ENCODE measurements at regions not wholly inside any gene's neighbourhood (a gene's known extent, or its start where the extent isn't known, plus 50 kb on each side); places are given as distances from the start of the nearest gene placed in this dataset.

GRCh38 chr13:26998292-26998691 is 173.3 kb downstream of the USP12 start:
- no peak for DNase-seq (ENCODE audit: low read depth)
- no peak overlapping the region for H3K4me3 ChIP-seq (ENCODE audit: control insufficient read depth, low read depth, low read length)
- TF ChIP-seq, protein P1, sequence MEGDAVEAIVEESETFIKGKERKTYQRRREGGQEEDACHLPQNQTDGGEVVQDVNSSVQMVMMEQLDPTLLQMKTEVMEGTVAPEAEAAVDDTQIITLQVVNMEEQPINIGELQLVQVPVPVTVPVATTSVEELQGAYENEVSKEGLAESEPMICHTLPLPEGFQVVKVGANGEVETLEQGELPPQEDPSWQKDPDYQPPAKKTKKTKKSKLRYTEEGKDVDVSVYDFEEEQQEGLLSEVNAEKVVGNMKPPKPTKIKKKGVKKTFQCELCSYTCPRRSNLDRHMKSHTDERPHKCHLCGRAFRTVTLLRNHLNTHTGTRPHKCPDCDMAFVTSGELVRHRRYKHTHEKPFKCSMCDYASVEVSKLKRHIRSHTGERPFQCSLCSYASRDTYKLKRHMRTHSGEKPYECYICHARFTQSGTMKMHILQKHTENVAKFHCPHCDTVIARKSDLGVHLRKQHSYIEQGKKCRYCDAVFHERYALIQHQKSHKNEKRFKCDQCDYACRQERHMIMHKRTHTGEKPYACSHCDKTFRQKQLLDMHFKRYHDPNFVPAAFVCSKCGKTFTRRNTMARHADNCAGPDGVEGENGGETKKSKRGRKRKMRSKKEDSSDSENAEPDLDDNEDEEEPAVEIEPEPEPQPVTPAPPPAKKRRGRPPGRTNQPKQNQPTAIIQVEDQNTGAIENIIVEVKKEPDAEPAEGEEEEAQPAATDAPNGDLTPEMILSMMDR (conservative IDR thresholded peaks at IDR 0.05; ENCODE audit: control insufficient read depth, insufficient read depth, low read depth, low read length) = no peak

DNA sequence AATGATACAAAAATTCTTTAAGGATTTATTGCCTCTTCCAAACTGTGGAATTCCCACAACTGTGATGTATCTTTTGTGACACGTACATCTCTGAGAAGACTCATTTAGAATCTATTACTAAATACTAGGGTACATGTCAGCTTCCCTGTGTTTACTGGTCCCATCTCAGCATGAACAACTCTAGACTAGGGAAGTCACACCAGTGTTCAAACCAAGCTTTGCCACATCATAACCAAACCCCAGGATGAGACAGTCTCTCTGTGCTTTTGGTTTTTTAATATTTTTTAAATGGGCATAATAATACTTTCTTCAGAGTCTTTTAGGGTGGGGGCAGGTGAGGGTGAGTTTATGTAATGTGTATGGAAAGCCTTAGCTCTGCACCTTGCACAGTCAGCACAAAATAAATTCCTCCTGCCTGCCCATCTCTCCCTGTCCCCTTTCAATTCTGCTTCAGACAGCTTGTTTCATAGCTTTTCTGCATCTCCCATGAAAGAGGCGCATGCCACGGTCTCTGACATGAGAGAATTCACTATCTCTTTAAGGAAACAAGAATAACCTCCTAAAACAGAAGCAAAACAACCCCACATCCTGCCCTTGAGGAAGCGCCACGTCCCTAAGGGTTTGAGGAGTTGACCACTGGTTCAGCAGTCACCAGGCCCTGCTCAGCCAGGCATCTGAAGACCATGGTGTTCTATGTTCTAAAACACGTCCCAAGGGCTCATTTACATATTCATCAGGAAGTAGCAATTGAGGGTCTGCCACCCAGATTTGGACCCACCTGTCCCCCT is 174.5 kb downstream of the USP12 start:
- H3K4me3 ChIP-seq (ENCODE audit: control insufficient read depth, low read depth, low read length) = no peak overlapping the region
- DNase-seq (ENCODE audit: low read depth) = no peak
- TF ChIP-seq, protein P1 (conservative IDR thresholded peaks at IDR 0.05; ENCODE audit: control insufficient read depth, insufficient read depth, low read depth, low read length) = no peak

- no peak for DNase-seq (ENCODE audit: low read depth)
- H3K4me3 ChIP-seq (ENCODE audit: control insufficient read depth, low read depth, low read length) = no peak overlapping the region
- TF ChIP-seq, protein P1 (conservative IDR thresholded peaks at IDR 0.05; ENCODE audit: control insufficient read depth, insufficient read depth, low read depth, low read length) = no peak
These were observed 176.5 kb downstream of the USP12 start for GRCh38 chr13:26995159-26995558.

DNA sequence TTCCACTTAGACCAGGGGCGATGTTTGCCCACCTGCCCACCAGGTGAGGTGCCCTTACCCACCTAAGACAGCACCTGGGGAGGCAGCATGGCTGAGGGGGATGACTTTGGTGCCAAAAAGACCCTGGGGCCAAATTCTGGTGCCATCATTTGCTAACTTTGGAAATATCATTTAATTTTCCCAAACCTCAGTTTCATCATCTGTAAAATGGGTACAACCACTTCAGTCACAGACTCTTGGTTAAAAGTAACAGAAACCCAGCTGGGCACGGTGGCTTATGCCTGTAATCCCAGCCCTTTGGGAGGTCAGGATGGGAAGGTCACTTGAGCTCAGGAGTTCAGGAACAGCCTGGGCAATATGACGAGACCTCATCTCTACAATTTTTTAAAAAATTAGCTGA is 177.8 kb downstream of the USP12 start:
- no peak overlapping the region for H3K4me3 ChIP-seq (ENCODE audit: control insufficient read depth, low read depth, low read length)
- TF ChIP-seq, protein P1 (conservative IDR thresholded peaks at IDR 0.05; ENCODE audit: control insufficient read depth, insufficient read depth, low read depth, low read length) = no peak
- DNase-seq (ENCODE audit: low read depth) = no peak

DNA sequence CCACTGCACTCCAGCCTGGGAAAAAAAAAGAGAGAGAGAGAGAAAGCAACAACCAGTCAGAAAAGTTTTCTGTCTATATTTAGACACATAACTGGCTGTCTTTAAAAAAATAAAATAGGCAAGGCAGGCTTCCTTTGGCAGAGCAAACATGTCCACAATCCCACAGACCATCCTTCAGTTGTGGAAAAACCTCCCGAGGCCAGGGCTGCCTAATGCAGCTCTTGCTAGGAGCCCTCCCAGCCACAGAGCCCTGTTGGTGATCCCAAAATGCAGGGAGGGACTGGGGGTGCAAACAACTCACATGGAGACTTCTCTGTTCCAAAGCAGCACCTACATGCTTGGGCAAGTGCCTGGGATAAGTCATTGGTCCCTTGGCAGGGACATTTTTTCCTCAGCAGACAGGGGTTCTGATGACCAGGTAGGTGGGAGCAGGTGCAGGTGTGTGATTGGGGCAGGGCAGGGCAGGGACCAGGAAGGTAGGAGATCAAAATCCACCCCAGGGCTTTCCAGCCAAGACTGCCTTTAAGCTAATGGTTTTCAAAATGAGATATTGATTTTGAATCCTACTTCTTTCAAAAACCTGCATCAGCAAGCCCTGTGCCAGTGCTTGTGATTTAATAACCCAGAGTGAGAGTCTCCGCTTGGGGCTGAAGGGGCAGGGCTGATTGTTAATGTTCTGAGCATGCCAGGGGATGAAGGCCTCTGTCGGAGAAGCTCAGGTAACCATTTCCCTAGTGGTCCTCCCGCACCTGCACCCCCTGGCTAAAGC is 178.5 kb downstream of the USP12 start:
- DNase-seq (ENCODE audit: low read depth) = no peak
- TF ChIP-seq, protein P1 (conservative IDR thresholded peaks at IDR 0.05; ENCODE audit: control insufficient read depth, insufficient read depth, low read depth, low read length) = no peak
- H3K4me3 ChIP-seq (ENCODE audit: control insufficient read depth, low read depth, low read length) = no peak overlapping the region

DNA sequence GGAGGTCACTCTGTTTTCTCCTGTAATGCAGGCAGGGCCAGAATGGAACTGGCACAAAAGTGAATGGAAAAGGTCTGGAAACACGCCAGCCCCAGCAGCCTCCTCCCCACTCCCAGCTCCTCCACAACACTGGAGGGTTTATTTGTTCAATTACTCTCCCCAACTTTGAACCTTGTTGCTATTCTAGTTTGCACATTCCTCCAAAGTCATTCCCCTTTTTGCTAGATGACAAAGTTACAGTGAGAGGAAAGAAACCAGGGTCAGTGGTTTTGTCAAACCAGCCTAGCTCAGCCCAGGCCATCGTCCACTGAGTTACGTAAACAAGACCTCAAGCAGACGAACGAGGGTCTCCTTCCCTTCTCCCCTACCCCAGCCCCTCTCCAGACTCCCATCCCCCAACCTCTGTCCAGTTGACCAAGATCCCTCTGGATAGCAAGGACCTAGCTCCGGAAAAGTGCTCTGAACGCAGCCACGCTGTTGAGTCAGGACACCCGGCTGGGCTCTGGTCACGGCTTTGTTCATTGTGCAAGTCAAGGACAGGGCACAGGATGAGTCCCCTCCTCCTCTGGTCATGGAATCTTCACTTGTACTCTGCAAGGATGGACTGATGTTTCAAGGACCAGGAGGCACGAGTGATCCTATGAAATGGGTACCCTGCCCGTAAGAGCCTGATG is 180.0 kb downstream of the USP12 start:
- no peak for DNase-seq (ENCODE audit: low read depth)
- TF ChIP-seq, protein P1 (conservative IDR thresholded peaks at IDR 0.05; ENCODE audit: control insufficient read depth, insufficient read depth, low read depth, low read length) = no peak
- no peak overlapping the region for H3K4me3 ChIP-seq (ENCODE audit: control insufficient read depth, low read depth, low read length)
